Neutrophil (primary cell): ENCODE measurements at regions not wholly inside any gene's neighbourhood (a gene's known extent, or its start where the extent isn't known, plus 50 kb on each side); places are given as distances from the start of the nearest gene placed in this dataset.

ENCODE experiments used
- H3K27ac ChIP-seq: fragments of 200-600 bp; sonication (generic); 2 replicates; pipeline ENCODE4 v1.5.1; 2016; ENCODE audit warnings: mild to moderate bottlenecking, moderate library complexity
- H3K27me3 ChIP-seq: fragments of 200-600 bp; sonication (generic); 2 replicates; pipeline ENCODE4 v1.6.0; 2016; ENCODE audit warnings: mild to moderate bottlenecking
- H3K36me3 ChIP-seq: fragments of 200-600 bp; sonication (generic); 2 replicates; pipeline ENCODE4 v1.5.1; 2017
- H3K4me1 ChIP-seq, 2 experiments: fragments of 200-600 bp in 1 of 2; sonication (generic) in 1 of 2; 1 replicate in 1 of 2; 2 replicates in 1 of 2; pipeline versions ENCODE4 v1.5.1 to v1.6.1; 2013 to 2016; ENCODE audit warnings: low read depth in 1 of 2, low read length in 1 of 2, mild to moderate bottlenecking in 1 of 2, moderate library complexity in 1 of 2; ENCODE audit not compliant: control insufficient read depth in 1 of 2, insufficient read depth in 1 of 2
- H3K4me3 ChIP-seq, 2 experiments: fragments of 200-600 bp in 1 of 2; sonication (generic) in 1 of 2; 1 replicate in 1 of 2; 2 replicates in 1 of 2; pipeline ENCODE4 v1.5.1; 2013 to 2016; ENCODE audit warnings: low read depth in 1 of 2, low read length in 1 of 2, mild to moderate bottlenecking in 1 of 2, moderate library complexity in 1 of 2
- H3K9me3 ChIP-seq: fragments of 200-600 bp; sonication (generic); 2 replicates; pipeline ENCODE4 v1.5.1; 2016
- TF ChIP-seq, protein P1 (sequence below): fragments of 200-600 bp; sonication (generic); IDR thresholded peaks from 2 replicates; pipeline ENCODE4 v1.5.1; 2016; ENCODE audit warnings: antibody characterized with exemption

DNA sequence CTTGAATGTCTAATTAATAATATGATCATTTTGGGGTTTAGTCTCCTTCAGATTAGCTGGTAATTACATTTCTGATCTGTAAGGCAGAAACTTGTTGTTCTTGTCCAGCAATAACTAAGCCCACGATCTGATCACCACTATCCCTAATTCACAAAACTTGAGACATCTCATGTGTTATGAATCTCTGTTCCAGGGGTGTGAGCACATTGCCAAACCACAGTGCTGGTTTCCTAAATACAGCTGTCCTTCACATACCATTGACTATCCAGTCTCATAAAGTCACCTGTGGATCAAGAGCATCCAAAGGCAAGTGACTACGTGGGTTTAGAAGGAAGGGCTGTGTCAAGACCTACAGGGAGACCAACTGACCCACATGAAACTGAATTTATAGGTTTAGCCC, 134.1 kb upstream of the PRLR start:
- Histone ChIP-seq H3K36me3 (no peaks in the 10 kb centered on the region), H3K4me1 (no peaks in the 10 kb centered on the region), H3K4me3 (no peak overlapping the region), H3K9me3 (no peaks in the 10 kb centered on the region), H3K27me3 (no peaks in the 10 kb centered on the region), H3K27ac (no peak overlapping the region)
- TF ChIP-seq, protein P1, sequence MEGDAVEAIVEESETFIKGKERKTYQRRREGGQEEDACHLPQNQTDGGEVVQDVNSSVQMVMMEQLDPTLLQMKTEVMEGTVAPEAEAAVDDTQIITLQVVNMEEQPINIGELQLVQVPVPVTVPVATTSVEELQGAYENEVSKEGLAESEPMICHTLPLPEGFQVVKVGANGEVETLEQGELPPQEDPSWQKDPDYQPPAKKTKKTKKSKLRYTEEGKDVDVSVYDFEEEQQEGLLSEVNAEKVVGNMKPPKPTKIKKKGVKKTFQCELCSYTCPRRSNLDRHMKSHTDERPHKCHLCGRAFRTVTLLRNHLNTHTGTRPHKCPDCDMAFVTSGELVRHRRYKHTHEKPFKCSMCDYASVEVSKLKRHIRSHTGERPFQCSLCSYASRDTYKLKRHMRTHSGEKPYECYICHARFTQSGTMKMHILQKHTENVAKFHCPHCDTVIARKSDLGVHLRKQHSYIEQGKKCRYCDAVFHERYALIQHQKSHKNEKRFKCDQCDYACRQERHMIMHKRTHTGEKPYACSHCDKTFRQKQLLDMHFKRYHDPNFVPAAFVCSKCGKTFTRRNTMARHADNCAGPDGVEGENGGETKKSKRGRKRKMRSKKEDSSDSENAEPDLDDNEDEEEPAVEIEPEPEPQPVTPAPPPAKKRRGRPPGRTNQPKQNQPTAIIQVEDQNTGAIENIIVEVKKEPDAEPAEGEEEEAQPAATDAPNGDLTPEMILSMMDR: no peak

DNA sequence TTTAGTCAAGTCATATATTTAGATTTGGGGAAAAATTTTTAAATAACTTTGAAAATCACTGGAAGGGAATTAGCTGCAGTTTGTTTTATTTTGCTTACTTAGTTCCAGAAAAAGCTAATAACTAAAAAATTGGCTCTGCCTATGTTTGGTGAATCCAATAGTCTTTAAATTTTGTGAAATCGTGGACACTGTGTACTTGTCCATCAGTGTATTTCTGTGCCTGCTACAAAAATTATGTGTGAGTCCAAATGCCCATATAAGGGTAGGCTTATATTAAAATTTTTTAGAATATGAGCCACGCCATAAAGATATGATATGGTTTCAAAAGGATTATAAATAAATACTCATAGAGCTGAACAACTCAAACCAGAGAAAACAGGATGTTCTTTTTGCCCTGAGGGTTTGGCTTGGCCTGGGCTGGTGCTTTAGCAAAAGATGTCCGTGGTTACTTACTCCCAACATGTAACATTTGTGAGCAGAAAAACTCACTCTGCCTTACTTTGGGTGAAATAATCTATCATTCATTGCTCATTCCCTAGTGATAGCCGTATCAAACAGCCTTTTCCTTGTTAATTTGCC, 133.2 kb upstream of the PRLR start:
- Histone ChIP-seq H3K9me3 (no peaks in the 10 kb centered on the region), H3K27me3 (no peaks in the 10 kb centered on the region), H3K36me3 (no peaks in the 10 kb centered on the region), H3K4me1 (no peaks in the 10 kb centered on the region), H3K4me3 (no peak overlapping the region), H3K27ac (no peak overlapping the region)
- TF ChIP-seq, protein P1: no peak

DNA sequence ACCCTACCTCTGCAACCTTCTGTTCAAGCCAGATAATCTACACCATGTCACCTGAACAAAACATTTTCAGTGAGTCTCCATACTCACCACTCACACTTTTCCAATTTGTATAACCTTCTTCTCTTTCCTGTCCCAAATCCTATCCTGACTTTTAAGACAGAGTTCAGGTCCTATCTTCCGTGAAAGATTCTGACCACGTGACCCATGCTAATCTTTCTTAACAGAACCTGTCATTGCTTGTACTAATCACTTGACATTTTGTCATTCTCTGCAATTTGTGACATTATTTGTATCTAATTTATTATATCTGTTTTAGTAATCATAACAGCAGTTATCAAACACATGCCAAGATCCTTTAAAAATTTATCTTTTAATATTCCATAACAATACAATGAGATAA, 132.5 kb upstream of the PRLR start:
- Histone ChIP-seq H3K27ac (no peak overlapping the region), H3K36me3 (no peaks in the 10 kb centered on the region), H3K27me3 (no peaks in the 10 kb centered on the region), H3K9me3 (no peaks in the 10 kb centered on the region), H3K4me1 (no peaks in the 10 kb centered on the region), H3K4me3 (no peak overlapping the region)
- TF ChIP-seq, protein P1: no peak

DNA sequence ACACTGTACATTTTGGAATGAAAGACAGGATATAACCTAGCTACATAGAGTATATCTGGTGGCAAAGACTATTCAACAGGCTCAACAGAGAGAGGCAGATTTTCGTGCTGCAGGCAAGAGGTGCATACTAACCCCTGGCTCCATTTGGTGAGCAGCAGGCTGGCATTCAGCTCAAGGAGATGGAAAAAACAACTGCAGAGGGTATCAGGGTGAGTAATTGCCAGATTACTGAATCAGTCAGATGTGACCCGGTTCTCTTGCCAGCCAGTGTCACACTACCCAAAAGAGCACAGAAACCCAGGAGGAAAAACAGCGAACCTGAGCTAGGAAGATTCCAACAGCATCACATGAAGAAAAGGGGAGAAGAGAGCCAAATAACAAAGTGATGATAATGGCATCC, 130.4 kb upstream of the PRLR start:
- Histone ChIP-seq H3K4me3 (no peak overlapping the region), H3K4me1 (no peaks in the 10 kb centered on the region), H3K36me3 (no peaks in the 10 kb centered on the region), H3K9me3 (no peaks in the 10 kb centered on the region), H3K27ac (no peak overlapping the region), H3K27me3 (no peaks in the 10 kb centered on the region)
- TF ChIP-seq, protein P1: no peak

DNA sequence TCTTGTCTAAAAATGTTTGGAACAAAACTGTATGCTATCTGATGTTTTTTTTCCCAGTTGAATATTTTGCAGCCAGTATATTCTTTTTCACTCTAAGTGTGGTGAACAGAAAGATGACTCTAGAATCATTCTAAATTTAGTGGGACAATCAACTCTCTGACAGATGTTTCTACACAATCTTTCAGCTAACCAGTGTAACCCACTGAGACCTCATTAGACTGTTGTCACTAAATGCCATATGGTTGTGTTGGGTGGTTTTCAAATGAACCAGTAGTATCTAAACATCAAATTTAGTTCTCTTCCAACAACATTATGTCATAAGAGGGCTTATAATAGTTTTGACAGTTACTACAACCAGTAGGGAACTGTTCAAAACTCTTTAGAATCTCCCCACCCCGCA, 129.6 kb upstream of the PRLR start:
- H3K9me3 ChIP-seq: no peaks in the 10 kb centered on the region

More for the DNA sequence above, 129.6 kb upstream of the PRLR start:
- H3K27ac ChIP-seq: no peak overlapping the region
- no peak overlapping the region for H3K4me3 ChIP-seq
- H3K27me3 ChIP-seq: no peaks in the 10 kb centered on the region
- H3K36me3 ChIP-seq: no peaks in the 10 kb centered on the region
- H3K4me1 ChIP-seq: no peaks in the 10 kb centered on the region
- TF ChIP-seq, protein P1: no peak
